Bronchial epithelial cell (primary cell): ENCODE measurements at regions not wholly inside any gene's neighbourhood (a gene's known extent, or its start where the extent isn't known, plus 50 kb on each side); places are given as distances from the start of the nearest gene placed in this dataset.

Experiments used
- DNase-seq: peaks from one replicate; pipeline ENCODE4 v3.0.0-alpha.2; 2010; ENCODE audit warnings: low read depth
- FAIRE-seq: peaks from 2 replicates; lab custom pipeline; 2011; peaks lifted over from hg19 to GRCh38; lab: Jason Lieb, UNC
- H3K27me3 ChIP-seq: 2 replicates; pipeline ENCODE4 v1.5.1; 2011; ENCODE audit warnings: low read length; ENCODE audit not compliant: control insufficient read depth, insufficient read depth
- H3K36me3 ChIP-seq: 2 replicates; pipeline ENCODE4 v1.5.1; 2011; ENCODE audit warnings: low read length; ENCODE audit not compliant: control insufficient read depth, insufficient read depth
- H3K4me3 ChIP-seq: 2 replicates; pipeline ENCODE4 v1.5.1; 2011; ENCODE audit warnings: mild to moderate bottlenecking, low read depth, low read length, control low read depth
- CTCF ChIP-seq: IDR thresholded peaks from 2 replicates; pipeline ENCODE4 v1.5.1; 2011; ENCODE audit warnings: mild to moderate bottlenecking, moderate library complexity, low read length, control low read depth, inconsistent platforms; ENCODE audit not compliant: insufficient read depth, severe bottlenecking

GRCh38 chr3:106881186-106881585 is 496.1 kb upstream of the CCDC54 start:
- no peak for DNase-seq
- Histone ChIP-seq H3K4me3 (no peak overlapping the region), H3K27me3 (no peaks in the 10 kb centered on the region), H3K36me3 (no peaks in the 10 kb centered on the region)
- no peak for TF ChIP-seq CTCF
- FAIRE-seq: no peak

DNA sequence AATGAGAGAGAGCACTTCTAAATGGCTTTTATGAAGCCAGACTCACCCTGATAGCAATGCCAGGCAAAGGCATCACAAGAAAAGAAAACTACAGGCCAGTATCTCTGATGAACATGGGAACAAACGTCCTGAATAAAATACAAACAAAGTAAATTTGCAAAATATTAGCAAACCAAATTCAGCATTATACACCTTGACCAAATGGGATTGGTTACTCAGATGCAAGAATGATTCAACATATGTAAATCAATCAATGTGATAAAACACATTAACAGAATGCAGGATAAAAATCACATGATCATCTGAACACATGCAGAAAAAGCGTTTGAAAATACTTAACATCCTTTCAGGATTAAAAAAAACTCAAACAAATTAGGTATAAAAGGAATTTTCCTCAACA is 494.9 kb upstream of the CCDC54 start:
- TF ChIP-seq CTCF: no peak
- FAIRE-seq: no peak
- no peaks in the 10 kb centered on the region for H3K27me3 ChIP-seq
- H3K36me3 ChIP-seq: no peaks in the 10 kb centered on the region
- H3K4me3 ChIP-seq: no peak overlapping the region
- DNase-seq: no peak

GRCh38 chr3:106906074-106906473 is 471.2 kb upstream of the CCDC54 start:
- DNase-seq (no peak), FAIRE-seq (no peak)
- Histone ChIP-seq H3K4me3 (no peak overlapping the region), H3K36me3 (no peaks in the 10 kb centered on the region), H3K27me3 (no peaks in the 10 kb centered on the region)
- TF ChIP-seq CTCF: no peak

DNA sequence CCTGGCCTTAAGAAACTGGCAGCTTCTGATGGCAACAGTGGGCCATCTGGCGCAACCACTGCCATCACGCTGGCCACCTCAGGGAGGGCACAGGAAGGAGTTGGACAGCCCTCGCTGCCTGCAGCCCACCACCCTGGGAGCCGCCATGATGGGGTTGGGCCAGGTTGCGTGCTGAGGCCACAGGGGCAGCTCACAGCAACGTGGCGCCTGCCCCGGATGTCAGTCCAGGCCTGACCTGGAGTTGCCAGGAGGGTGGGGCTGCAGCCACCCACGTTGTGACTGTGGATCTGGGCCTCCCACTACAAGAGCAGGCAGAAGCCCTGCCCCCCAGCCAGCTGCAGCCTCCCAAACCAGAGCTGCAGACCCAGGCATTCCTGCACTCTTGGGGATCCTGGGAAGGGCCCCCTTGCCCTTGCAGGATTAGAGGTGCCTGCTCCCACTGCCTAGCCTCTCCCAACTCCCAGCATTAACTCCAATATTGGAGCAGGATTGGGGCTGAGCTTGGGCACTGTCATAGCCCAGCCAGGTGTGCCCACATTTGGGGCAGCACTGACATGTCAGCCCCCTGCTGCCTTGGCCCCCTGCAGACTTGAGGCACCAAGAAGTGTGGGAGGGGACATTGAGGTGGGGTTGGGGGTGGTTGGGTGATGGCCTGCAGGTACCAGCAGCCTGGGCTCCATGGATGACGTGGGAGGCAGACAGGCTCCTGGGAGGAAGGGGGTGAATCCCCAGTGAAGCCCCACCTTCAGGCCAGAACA is 468.9 kb upstream of the CCDC54 start:
- Histone ChIP-seq H3K4me3 (no peak overlapping the region), H3K27me3 (no peaks in the 10 kb centered on the region), H3K36me3 (no peaks in the 10 kb centered on the region)
- no peak for FAIRE-seq
- no peak for DNase-seq
- TF ChIP-seq CTCF: no peak

GRCh38 chr3:106913111-106913698 is 464.0 kb upstream of the CCDC54 start:
- FAIRE-seq: no peak
- Histone ChIP-seq H3K36me3 (no peaks in the 10 kb centered on the region), H3K4me3 (no peak overlapping the region), H3K27me3 (no peaks in the 10 kb centered on the region)
- no peak for TF ChIP-seq CTCF
- DNase-seq: peak; percentile 45
